ENCODE measurements at regions not wholly inside any gene's neighbourhood (a gene's known extent, or its start where the extent isn't known, plus 50 kb on each side); places are given as distances from the start of the nearest gene placed in this dataset.

GRCh38 chr6:133786016-133786415 lies 102.9 kb upstream of the TCF21 start:
- dilution Hi-C loops (cut with HindIII; ENCODE audit: low sequenced_read_pairs, unreplicated experiment) = no loop called here
- Histone ChIP-seq H3K79me1 (ENCODE audit: low read depth in 1 of 2, low read length in 2 of 2) (no peaks in the 10 kb centered on the region), H4K5ac (ENCODE audit: low read depth, low read length) (no peak overlapping the region), H3K4ac (ENCODE audit: low read depth, low read length) (no peak overlapping the region), H2AK5ac (ENCODE audit: low read depth, low read length) (no peak overlapping the region), H2BK5ac (ENCODE audit: low read depth, low read length, poor library complexity, severe bottlenecking) (no peak overlapping the region), H3K27ac (ENCODE audit: insufficient read depth, low read length) (no peak overlapping the region), H3K9me3 (ENCODE audit: control insufficient read depth, insufficient read depth, low read length) (no peaks in the 10 kb centered on the region), H3K56ac (ENCODE audit: extremely low read depth, insufficient read depth, low read length) (no peak overlapping the region), H2BK20ac (ENCODE audit: low read depth, low read length) (no peak overlapping the region), H3K14ac (replicated peaks; ENCODE audit: low read depth, low read length) (no peak overlapping the region; the same call in 1 of the 2 replicates), H4K8ac (ENCODE audit: low read depth in 2 of 2, low read length in 2 of 2) (no peak overlapping the region), H3K23ac (ENCODE audit: low read depth, low read length) (no peak overlapping the region), H3K9me1 (ENCODE audit: insufficient read depth, low read length) (no peaks in the 10 kb centered on the region), H3K4me2 (ENCODE audit: low read depth, low read length) (no peak overlapping the region), H2AFZ (replicated peaks; ENCODE audit: low read length, poor library complexity) (no peak overlapping the region), H2BK15ac (ENCODE audit: low read depth, low read length) (no peak overlapping the region), H4K20me1 (ENCODE audit: insufficient read depth, low read length) (no peaks in the 10 kb centered on the region), H3K4me1 (ENCODE audit: control insufficient read depth, insufficient read depth, low read length) (no peaks in the 10 kb centered on the region), H2BK120ac (ENCODE audit: low read depth, low read length) (no peak overlapping the region), H3K36me3 (ENCODE audit: control insufficient read depth, insufficient read depth, low read length) (no peaks in the 10 kb centered on the region), H3K4me3 (ENCODE audit: insufficient read depth, low read depth, low read length) (no peak overlapping the region), H4K91ac (ENCODE audit: insufficient read depth, low read depth, low read length) (no peak overlapping the region), H3K27me3 (ENCODE audit: control insufficient read depth, insufficient read depth, low read length) (no peaks in the 10 kb centered on the region), H3K18ac (ENCODE audit: low read depth, low read length) (no peak overlapping the region), H2AK9ac (replicated peaks; ENCODE audit: low read depth, low read length, poor library complexity) (no peak overlapping the region), H3K9ac (ENCODE audit: low read depth, low read length) (no peak overlapping the region)
- no CpG with 5 or more reads among the region's 2 CpGs for WGBS, 2 experiments (ENCODE audit: extremely low coverage in 2 of 2, insufficient read length in 1 of 2)
- ChIA-PET CTCF (no interaction called here), POLR2A (ENCODE audit: unreplicated experiment) (no interaction called here)
- DNase-seq (no peak), ATAC-seq (ENCODE audit: low read depth) (no peak)
- TF ChIP-seq MXI1 (IDR thresholded peaks at IDR 0.05; ENCODE audit: borderline replicate concordance, low read depth, low read length) (no peak), CHD1 (IDR thresholded peaks at IDR 0.05; ENCODE audit: low read depth, low read length) (no peak), SMC3 (IDR thresholded peaks at IDR 0.05; ENCODE audit: low read depth, low read length) (no peak), FOS (IDR thresholded peaks at IDR 0.05; ENCODE audit: low read depth, low read length) (no peak), RFX5 (IDR thresholded peaks at IDR 0.05; ENCODE audit: low read depth, low read length) (no peak), RAD21 (IDR thresholded peaks at IDR 0.05; ENCODE audit: low read length) (no peak), MAZ (IDR thresholded peaks at IDR 0.05; ENCODE audit: borderline replicate concordance, low read depth, low read length) (no peak), CTCF (conservative IDR thresholded peaks at IDR 0.05; ENCODE audit: low read depth, low read length) (no peak), ELK1 (IDR thresholded peaks at IDR 0.05; ENCODE audit: borderline replicate concordance, low read depth, low read length) (no peak), CEBPB (IDR thresholded peaks at IDR 0.05; ENCODE audit: low read depth, low read length) (no peak), RCOR1 (IDR thresholded peaks at IDR 0.05; ENCODE audit: insufficient replicate concordance, low read length) (no peak), MAFK (IDR thresholded peaks at IDR 0.05; ENCODE audit: low read depth, low read length) (no peak), NFE2L2 (IDR thresholded peaks at IDR 0.05; ENCODE audit: low read depth, low read length) (no peak)
- in situ Hi-C loops (cut with MboI; ENCODE audit: low sequenced_read_pairs) = no loop called here
- intact Hi-C loops (cut with micrococcal nuclease) = no loop called here
- no TSS peak for BruUV-seq (replicated peaks)

All from IMR-90 (cell line).